ENCODE measurements at regions not wholly inside any gene's neighbourhood (a gene's known extent, or its start where the extent isn't known, plus 50 kb on each side); places are given as distances from the start of the nearest gene placed in this dataset.

GRCh38 chr3:135889443-135889842, 76.1 kb upstream of the PPP2R3A start:
- H3K36me3 ChIP-seq (ENCODE audit: control insufficient read depth in 4 of 4, insufficient read depth in 3 of 4, low read depth in 1 of 4, low read length in 3 of 4) = no peaks in the 10 kb centered on the region
- WGBS = 35% methylated on average over 2 of the region's 2 CpGs
- no peak overlapping the region for H3K4me3 ChIP-seq (ENCODE audit: low read depth in 1 of 3, low read length in 3 of 3)
- H3K27me3 ChIP-seq (ENCODE audit: control insufficient read depth in 4 of 4, insufficient read depth in 4 of 4, low read length in 3 of 4) = peaks cover 0 to 2% (median 0%) of the 10 kb centered on the region in 4 donors
- H3K27ac ChIP-seq (ENCODE audit: low read depth in 1 of 2, low read length in 2 of 2) = no peak overlapping the region
- H3K9me3 ChIP-seq (ENCODE audit: control insufficient read depth in 4 of 4, low read length in 3 of 4) = no peaks in the 10 kb centered on the region
- TF ChIP-seq HNF4A (conservative IDR thresholded peaks at IDR 0.05) (no peak), SP1 (IDR thresholded peaks at IDR 0.05) (no peak), RAD21 (IDR thresholded peaks at IDR 0.05) (no peak), TAF1 (conservative IDR thresholded peaks at IDR 0.05) (no peak), ZBTB33 (IDR thresholded peaks at IDR 0.05) (no peak), RXRA (IDR thresholded peaks at IDR 0.05) (no peak), YY1 (IDR thresholded peaks at IDR 0.05) (no peak), MAX (IDR thresholded peaks at IDR 0.05) (no peak), HNF4G (IDR thresholded peaks at IDR 0.05) (no peak), JUND (IDR thresholded peaks at IDR 0.05) (no peak), EGR1 (IDR thresholded peaks at IDR 0.05; ENCODE audit: low read depth in 2 of 2) (no peak)
- no peak overlapping the region for H3K9ac ChIP-seq (ENCODE audit: low read depth in 1 of 2, low read length in 2 of 2)
- no peaks in the 10 kb centered on the region for H3K4me1 ChIP-seq (ENCODE audit: control insufficient read depth in 4 of 4, insufficient read depth in 4 of 4, low read length in 3 of 4)
- no peak for DNase-seq (ENCODE audit: low spot score)

GRCh38 chr3:135891121-135891520, 74.4 kb upstream of the PPP2R3A start:
- Histone ChIP-seq H3K4me3 (ENCODE audit: low read depth in 1 of 3, low read length in 3 of 3) (no peak overlapping the region), H3K9ac (ENCODE audit: low read depth in 1 of 2, low read length in 2 of 2) (no peak overlapping the region), H3K9me3 (ENCODE audit: control insufficient read depth in 4 of 4, low read length in 3 of 4) (no peaks in the 10 kb centered on the region), H3K27me3 (ENCODE audit: control insufficient read depth in 4 of 4, insufficient read depth in 4 of 4, low read length in 3 of 4) (peaks cover 0 to 2% (median 0%) of the 10 kb centered on the region in 4 donors), H3K36me3 (ENCODE audit: control insufficient read depth in 4 of 4, insufficient read depth in 3 of 4, low read depth in 1 of 4, low read length in 3 of 4) (no peaks in the 10 kb centered on the region), H3K27ac (ENCODE audit: low read depth in 1 of 2, low read length in 2 of 2) (no peak overlapping the region), H3K4me1 (ENCODE audit: control insufficient read depth in 4 of 4, insufficient read depth in 4 of 4, low read length in 3 of 4) (no peaks in the 10 kb centered on the region)
- no peak for DNase-seq (ENCODE audit: low spot score)
- 74% methylated on average over 4 of the region's 4 CpGs for WGBS
- TF ChIP-seq YY1 (IDR thresholded peaks at IDR 0.05) = no peak
- no peak for TF ChIP-seq FOXA1 (IDR thresholded peaks at IDR 0.05)
- no peak for TF ChIP-seq MAX (IDR thresholded peaks at IDR 0.05)
- TF ChIP-seq FOXA2 (IDR thresholded peaks at IDR 0.05) = no peak
- no peak for TF ChIP-seq JUND (IDR thresholded peaks at IDR 0.05)
- TF ChIP-seq GABPA (IDR thresholded peaks at IDR 0.05 in 1 of 2, conservative IDR thresholded peaks at IDR 0.05 in 1 of 2) = no peak

- Histone ChIP-seq H3K9ac (ENCODE audit: low read depth in 1 of 2, low read length in 2 of 2) (no peak overlapping the region), H3K4me1 (ENCODE audit: control insufficient read depth in 4 of 4, insufficient read depth in 4 of 4, low read length in 3 of 4) (no peaks in the 10 kb centered on the region), H3K27me3 (ENCODE audit: control insufficient read depth in 4 of 4, insufficient read depth in 4 of 4, low read length in 3 of 4) (no peaks in the 10 kb centered on the region), H3K36me3 (ENCODE audit: control insufficient read depth in 4 of 4, insufficient read depth in 3 of 4, low read depth in 1 of 4, low read length in 3 of 4) (no peaks in the 10 kb centered on the region), H3K9me3 (ENCODE audit: control insufficient read depth in 4 of 4, low read length in 3 of 4) (no peaks in the 10 kb centered on the region), H3K4me3 (ENCODE audit: low read depth in 1 of 3, low read length in 3 of 3) (no peak overlapping the region), H3K27ac (ENCODE audit: low read depth in 1 of 2, low read length in 2 of 2) (no peak overlapping the region)
- WGBS = 22% methylated on average over 3 of the region's 3 CpGs
- peak; percentile 69 for DNase-seq (ENCODE audit: low spot score)
- no peak for TF ChIP-seq HNF4A (conservative IDR thresholded peaks at IDR 0.05)
- TF ChIP-seq ZBTB33 (IDR thresholded peaks at IDR 0.05) = no peak
- no peak for TF ChIP-seq MAX (IDR thresholded peaks at IDR 0.05)
- peak; percentile 94 to 95 for TF ChIP-seq RAD21 (IDR thresholded peaks at IDR 0.05)
- peak; percentile 92 for TF ChIP-seq CTCF (IDR thresholded peaks at IDR 0.05; ENCODE audit: low read depth, low read length, missing input control)
- no peak for TF ChIP-seq SP1 (IDR thresholded peaks at IDR 0.05)
- TF ChIP-seq ATF3 (IDR thresholded peaks at IDR 0.05) = no peak
- TF ChIP-seq JUND (IDR thresholded peaks at IDR 0.05) = no peak
- no peak for TF ChIP-seq TAF1 (conservative IDR thresholded peaks at IDR 0.05)
- no peak for TF ChIP-seq NR2F2 (IDR thresholded peaks at IDR 0.05)
- TF ChIP-seq HNF4G (IDR thresholded peaks at IDR 0.05) = no peak
- TF ChIP-seq GABPA (IDR thresholded peaks at IDR 0.05 in 1 of 2, conservative IDR thresholded peaks at IDR 0.05 in 1 of 2) = no peak
Measured at GRCh38 chr3:135895106-135895733, 70.3 kb upstream of the PPP2R3A start.

Data from liver (tissue), 8 donors.